Mesothelial cell of epicardium (in vitro differentiated cells): ENCODE measurements at regions not wholly inside any gene's neighbourhood (a gene's known extent, or its start where the extent isn't known, plus 50 kb on each side); places are given as distances from the start of the nearest gene placed in this dataset.

Experiments used
- DNase-seq, 2 experiments: peaks; one replicate each; pipeline ENCODE4 v3.0.0; 2021; ENCODE audit warnings: low spot score in 2 of 2; ENCODE audit not compliant: unreplicated experiment in 2 of 2
- H3K27ac Mint-ChIP-seq: 2 replicates; pipeline ENCODE4 v1.8.0; 2021; ENCODE audit warnings: mixed read lengths
- H3K27me3 Mint-ChIP-seq: 2 replicates; pipeline ENCODE4 v1.8.0; 2021; ENCODE audit warnings: low read depth, mixed read lengths
- H3K36me3 Mint-ChIP-seq: 2 replicates; pipeline ENCODE4 v1.8.0; 2021; ENCODE audit warnings: mixed read lengths
- H3K4me1 Mint-ChIP-seq: 2 replicates; pipeline ENCODE4 v1.8.0; 2021; ENCODE audit warnings: mixed read lengths
- H3K4me3 Mint-ChIP-seq: 2 replicates; pipeline ENCODE4 v1.8.0; 2021; ENCODE audit warnings: mild to moderate bottlenecking, moderate library complexity, mixed read lengths
- H3K9me3 Mint-ChIP-seq: 2 replicates; pipeline ENCODE4 v1.8.0; 2021; ENCODE audit warnings: mixed read lengths
- CTCF ChIP-seq: fragments of 200-600 bp; sonication (generic); IDR thresholded peaks from one replicate; pipeline ENCODE4 v1.5.0; 2021; ENCODE audit warnings: antibody characterized with exemption; ENCODE audit not compliant: unreplicated experiment

GRCh38 chr1:5491207-5491904, 500.9 kb downstream of the NPHP4 start:
- Mint-ChIP-seq H3K36me3 (no peaks in the 10 kb centered on the region), H3K27me3 (peaks cover 3% of the 10 kb centered on the region), H3K9me3 (no peaks in the 10 kb centered on the region), H3K4me1 (peaks cover 43% of the 10 kb centered on the region), H3K27ac (no peak overlapping the region), H3K4me3 (no peak overlapping the region)
- no peak for DNase-seq
- TF ChIP-seq CTCF: no peak

GRCh38 chr1:5490635-5491034, 501.6 kb downstream of the NPHP4 start:
- Mint-ChIP-seq H3K4me1 (peaks cover 40% of the 10 kb centered on the region), H3K4me3 (no peak overlapping the region), H3K36me3 (no peaks in the 10 kb centered on the region), H3K9me3 (no peaks in the 10 kb centered on the region), H3K27me3 (peaks cover 8% of the 10 kb centered on the region), H3K27ac (no peak overlapping the region)
- TF ChIP-seq CTCF: no peak
- no peak for DNase-seq

- H3K27me3 Mint-ChIP-seq: peaks cover 25% of the 10 kb centered on the region
Measured at GRCh38 chr1:5488448-5488847, 503.8 kb downstream of the NPHP4 start.

GRCh38 chr1:5485968-5486696, 506.1 kb downstream of the NPHP4 start:
- H3K27ac Mint-ChIP-seq: no peak overlapping the region
- H3K36me3 Mint-ChIP-seq: no peaks in the 10 kb centered on the region
- DNase-seq: no peak
- H3K27me3 Mint-ChIP-seq: peaks cover 45% of the 10 kb centered on the region
- peaks cover 17% of the 10 kb centered on the region for H3K4me1 Mint-ChIP-seq
- H3K9me3 Mint-ChIP-seq: no peaks in the 10 kb centered on the region
- no peak overlapping the region for H3K4me3 Mint-ChIP-seq
- no peak for TF ChIP-seq CTCF

More at GRCh38 chr1:5488448-5488847, 503.8 kb downstream of the NPHP4 start:
- no peak for DNase-seq
- Mint-ChIP-seq H3K36me3 (no peaks in the 10 kb centered on the region), H3K9me3 (no peaks in the 10 kb centered on the region), H3K4me3 (no peak overlapping the region), H3K4me1 (peaks cover 25% of the 10 kb centered on the region), H3K27ac (no peak overlapping the region)
- no peak for TF ChIP-seq CTCF

GRCh38 chr1:5485436-5485835, 506.8 kb downstream of the NPHP4 start:
- H3K36me3 Mint-ChIP-seq: no peaks in the 10 kb centered on the region
- DNase-seq: no peak
- no peak for TF ChIP-seq CTCF
- no peak overlapping the region for H3K27ac Mint-ChIP-seq
- H3K27me3 Mint-ChIP-seq: peaks cover 51% of the 10 kb centered on the region
- H3K4me3 Mint-ChIP-seq: no peak overlapping the region
- peaks cover 11% of the 10 kb centered on the region for H3K4me1 Mint-ChIP-seq
- H3K9me3 Mint-ChIP-seq: no peaks in the 10 kb centered on the region
